GM19397 (cell line): ENCODE measurements at regions not wholly inside any gene's neighbourhood (a gene's known extent, or its start where the extent isn't known, plus 50 kb on each side); places are given as distances from the start of the nearest gene placed in this dataset.
"Not testable (repeated sequence)": the region's sequence is repeated elsewhere in the genome, so short reads cannot be mapped to it uniquely, and the experiment has no call there.

Experiments used
- ATAC-seq: cut with Tn5 transposase; IDR thresholded peaks from one replicate; pipeline ENCODE4 v1.9.1; 2021; ENCODE audit warnings: mild to moderate bottlenecking, moderate library complexity; ENCODE audit not compliant: unreplicated experiment

- ATAC-seq, result no peak
Observed at GRCh38 chr2:125684256-125684655, 971.7 kb upstream of the GYPC start.

- ATAC-seq, result no peak
Observed at GRCh38 chr2:125684932-125685331, 971.0 kb upstream of the GYPC start.

DNA sequence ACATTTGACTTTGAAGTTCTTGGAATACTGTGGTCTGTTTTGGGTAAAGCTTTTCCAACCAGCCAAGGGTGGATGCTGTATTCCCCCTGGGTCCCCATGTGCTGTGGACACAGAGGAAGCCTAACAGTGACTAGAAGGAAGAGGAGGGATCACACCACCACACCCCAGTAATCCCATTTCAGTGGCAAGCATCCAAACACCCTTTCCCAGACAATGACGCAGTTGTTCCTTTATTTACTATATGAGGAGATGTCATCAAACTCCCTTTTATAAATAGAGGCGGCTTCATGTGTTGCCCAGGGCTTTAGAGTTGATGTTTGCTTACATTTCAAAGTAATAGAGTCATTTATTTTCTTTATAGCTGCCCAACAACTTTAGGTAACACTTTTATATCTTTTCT, 959.4 kb upstream of the GYPC start:
- ATAC-seq, result no peak

- no peak for ATAC-seq
Observed at GRCh38 chr2:125698280-125698679, 957.7 kb upstream of the GYPC start.

DNA sequence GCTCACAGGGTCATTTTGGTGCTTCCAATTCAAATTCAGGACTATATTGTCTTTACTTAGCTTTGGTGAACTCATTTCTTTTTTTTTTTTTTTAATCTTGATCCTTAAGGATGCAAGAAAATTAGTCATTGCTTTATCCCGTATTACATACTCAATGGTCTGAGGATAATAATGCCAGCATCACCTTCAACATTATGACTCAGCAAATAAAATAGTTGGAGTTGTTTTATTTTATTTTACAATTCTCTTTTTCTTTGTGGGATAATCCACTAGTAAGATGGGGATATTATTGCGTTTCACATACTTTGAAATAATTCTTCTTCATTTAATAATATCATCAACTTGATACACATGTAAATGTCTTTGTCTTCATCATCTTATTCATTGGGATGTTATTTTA, 954.9 kb upstream of the GYPC start:
- ATAC-seq, result no peak

GRCh38 chr2:125707611-125708010, 948.3 kb upstream of the GYPC start:
- no peak for ATAC-seq

- ATAC-seq, result no peak
Observed at GRCh38 chr2:125710561-125710960, 945.4 kb upstream of the GYPC start.

DNA sequence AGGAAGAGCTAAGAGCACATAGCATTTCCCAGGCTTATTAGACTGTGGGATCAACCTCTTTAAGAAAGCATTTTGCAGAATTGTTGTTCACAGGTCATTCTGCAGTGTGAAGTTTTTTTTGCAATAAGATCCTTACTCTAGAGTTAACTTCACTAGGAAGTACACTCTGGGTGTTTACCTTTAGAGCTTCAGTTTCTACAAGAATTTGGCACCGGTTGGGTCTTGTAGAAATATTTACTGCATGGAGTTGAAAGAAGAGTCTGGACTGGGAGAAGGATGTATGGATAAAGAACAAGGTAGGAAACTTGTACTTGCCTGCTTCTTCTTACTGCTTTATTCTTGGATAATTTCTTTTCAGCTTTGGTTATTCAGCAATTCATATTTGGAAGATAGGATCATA, 944.9 kb upstream of the GYPC start:
- ATAC-seq, result no peak

GRCh38 chr2:125713533-125713932, 942.4 kb upstream of the GYPC start:
- no peak for ATAC-seq

DNA sequence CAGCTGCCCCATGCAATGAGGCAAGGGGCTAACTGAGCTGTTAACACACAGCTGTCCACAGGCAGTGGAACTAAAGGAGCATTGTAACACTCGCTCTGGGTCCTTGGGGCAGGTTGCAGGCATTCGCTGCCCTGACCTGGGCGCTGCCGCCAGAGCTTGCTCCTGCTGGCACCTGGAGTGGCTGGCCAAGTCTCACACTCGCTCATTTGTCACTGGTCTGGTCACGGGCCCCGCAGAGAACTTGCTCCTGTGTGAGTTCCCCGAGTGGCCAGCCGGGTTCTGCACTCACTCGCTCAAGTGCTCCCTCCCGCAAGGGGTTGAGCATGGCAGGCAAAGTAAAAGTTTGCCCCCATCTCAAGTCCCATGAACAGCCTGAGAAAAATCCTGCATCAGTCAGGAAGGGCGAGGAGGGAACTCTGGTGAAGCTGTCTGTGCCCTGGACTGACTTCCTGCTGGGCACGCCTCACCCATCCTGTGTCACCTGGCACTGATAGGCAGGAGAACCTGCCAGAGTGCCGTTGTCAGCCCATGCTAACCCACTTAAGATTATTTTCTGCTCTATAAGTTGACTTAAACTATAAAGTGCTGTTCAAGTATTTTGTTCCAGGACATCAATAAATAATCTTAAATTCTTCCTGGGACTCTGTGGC, 934.8 kb upstream of the GYPC start:
- ATAC-seq, result no peak

DNA sequence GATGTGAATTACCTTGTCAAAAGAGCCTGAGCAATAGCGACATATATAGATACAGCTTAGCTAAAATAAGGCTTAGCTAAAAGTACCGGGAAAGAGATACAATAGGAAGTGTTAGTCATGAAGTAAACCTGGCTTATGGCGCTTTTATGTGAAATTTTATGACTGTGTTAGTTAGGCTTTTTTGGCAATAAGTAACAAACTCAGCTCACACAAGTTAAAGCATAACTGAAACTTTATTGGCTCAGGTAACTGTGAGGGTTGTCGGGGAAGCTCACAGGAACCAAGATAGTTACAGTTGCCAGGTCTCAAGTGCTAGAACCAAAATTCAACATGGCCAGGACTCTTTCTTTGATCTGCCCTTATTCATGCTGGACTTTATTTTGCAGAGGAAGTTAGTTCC, 925.0 kb upstream of the GYPC start:
- no peak for ATAC-seq

DNA sequence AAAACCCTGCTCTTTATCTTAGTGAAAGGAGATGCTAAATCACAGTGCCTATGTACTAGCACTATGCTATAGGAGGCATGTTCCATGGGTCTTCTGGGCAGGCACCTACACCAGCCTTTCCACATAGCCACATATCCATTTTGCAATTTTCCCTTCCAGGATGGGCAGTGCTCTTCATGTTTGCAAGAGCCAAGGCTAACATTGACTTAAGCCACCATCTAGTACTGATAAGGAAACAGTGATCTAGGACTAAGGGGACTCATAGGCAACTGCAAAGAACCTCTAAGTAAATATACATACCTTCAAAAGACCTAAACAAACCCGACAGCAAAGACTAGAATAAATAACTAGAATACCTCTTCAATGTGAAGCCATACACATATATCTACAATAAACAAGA, 919.7 kb upstream of the GYPC start:
- ATAC-seq, result no peak

DNA sequence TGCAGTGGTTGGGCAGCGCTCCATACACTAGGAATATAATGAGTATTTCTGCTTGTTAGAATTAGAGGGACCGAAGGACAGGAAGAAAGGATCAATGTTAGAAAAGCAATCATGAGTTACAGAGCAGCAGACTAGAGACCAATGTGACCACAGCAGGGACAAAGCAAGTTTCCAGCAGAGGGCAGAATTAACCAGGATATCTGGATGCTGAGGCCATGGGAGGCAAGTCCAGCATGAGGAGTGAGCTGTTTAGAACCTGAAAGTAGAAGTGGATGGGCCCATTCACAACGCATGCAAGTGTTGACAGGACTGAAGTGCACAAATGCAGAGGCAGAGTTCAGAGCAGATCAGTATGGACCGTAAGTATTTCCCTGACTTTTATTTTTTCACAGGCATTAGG, 910.4 kb upstream of the GYPC start:
- no peak for ATAC-seq

DNA sequence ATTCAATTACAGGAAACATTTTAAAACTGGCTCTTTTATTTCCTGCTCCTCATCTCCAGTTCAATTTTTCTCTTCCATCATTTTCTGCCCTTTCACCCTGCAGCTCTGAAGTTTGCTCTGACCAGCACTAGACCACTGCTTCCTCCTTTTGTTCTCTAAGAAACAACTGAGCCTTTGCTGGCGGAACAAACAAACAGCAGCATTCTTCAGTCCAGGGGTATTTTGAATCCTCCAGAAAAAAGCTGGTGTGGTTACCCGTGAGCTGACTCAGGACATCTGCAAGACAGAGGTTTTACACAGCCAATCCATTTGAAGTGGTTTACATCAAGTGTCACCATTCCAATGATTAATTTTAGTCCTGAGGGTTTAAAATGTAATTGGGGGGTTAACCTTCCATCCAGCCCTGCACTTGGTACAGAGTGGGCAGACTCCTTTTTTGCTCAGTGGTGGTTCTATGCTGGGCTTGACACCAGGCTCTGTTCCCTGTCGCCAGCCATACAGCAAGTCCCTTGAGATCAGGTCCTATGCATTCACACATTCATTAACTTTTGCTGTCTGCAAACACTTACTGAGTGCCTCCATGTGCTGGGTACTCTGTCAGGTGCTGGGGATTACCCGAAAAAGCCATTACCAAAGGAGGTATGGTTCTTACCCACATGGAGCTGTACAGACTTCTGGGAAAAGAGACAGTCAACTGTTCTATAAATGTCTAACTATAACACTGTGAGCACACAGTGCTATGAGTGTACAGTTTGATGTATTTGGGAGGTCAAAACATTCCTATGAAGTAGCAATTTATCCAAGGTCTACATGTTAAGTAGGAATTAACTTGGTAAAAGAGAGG, 909.4 kb upstream of the GYPC start:
- ATAC-seq, result no peak

GRCh38 chr2:125747165-125747425, 908.9 kb upstream of the GYPC start:
- ATAC-seq, result no peak

DNA sequence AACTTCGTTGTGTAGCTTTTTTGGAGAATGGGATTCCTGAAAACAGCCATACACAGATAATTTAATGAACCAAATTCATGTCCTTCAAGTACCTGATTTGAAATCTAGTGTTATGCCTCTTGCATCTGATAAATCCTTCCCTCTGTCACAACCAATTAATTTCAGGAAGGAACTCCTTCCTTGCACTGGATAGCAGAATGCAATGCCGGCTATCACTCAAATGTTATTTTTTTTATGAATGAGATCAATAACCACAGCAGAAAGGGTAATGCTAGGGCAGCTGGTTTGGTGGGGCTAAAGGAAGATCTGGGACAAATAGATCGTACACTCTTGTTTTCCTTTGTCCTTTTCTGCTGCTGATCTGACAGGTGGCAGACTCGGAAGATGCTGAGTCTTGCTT, 899.5 kb upstream of the GYPC start:
- no peak for ATAC-seq

DNA sequence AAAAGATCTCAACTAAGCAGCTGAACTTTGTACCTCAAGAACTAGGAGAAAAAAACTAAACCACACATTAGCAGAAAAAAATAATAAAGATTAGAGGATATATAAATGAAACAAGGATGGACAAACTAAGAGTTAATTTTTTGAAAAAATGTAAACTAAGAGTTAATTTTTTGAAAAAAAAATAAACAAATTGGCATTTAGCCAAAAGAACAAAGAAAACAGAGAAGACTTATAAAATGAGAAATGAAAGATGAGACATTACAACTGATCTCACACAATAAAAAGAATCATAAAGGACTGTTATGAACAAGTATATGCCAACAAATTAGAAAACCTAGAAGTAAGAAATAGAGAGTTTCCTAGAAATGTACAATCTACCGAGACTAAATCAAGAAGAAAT, 859.2 kb upstream of the GYPC start:
- no peak for ATAC-seq

DNA sequence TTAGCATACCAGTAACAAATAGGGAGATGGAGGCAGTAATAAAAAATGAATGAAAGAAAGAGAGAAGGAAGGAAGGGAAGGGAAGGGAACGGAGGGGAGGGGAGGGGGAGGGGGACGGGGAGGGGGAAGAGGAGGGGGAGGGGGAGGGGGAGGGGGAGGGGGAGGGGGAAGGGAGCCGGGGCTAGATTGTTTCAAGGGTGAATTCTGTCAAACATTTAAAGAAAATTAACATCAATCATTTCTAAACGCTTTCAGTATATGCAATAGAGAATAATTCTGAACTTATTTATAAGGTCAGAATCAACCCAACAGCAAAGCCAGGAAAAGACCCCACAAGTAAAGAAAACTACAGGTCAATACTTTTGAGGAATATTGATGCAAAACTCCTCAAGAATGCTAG, 858.8 kb upstream of the GYPC start:
- no peak for ATAC-seq

DNA sequence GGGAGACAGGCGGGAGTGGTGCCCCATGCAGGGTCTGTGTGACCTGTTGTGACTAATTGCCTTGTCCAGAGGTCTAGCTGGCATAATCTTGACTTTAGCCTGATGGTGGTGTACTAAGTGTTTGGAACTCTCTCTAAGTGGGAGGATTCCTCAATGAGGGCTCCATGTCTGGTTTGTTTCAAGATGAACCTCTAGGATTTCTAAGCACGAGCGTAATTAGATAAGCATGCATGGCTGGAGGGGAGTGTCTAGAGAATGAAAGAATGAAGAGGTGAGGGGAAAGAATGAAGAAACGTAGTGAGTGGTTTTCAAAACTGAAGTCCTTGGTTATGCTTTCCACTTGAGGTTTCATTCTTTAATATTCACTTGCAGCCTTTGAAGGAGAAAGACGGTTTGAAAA, 833.2 kb upstream of the GYPC start:
- no peak for ATAC-seq

DNA sequence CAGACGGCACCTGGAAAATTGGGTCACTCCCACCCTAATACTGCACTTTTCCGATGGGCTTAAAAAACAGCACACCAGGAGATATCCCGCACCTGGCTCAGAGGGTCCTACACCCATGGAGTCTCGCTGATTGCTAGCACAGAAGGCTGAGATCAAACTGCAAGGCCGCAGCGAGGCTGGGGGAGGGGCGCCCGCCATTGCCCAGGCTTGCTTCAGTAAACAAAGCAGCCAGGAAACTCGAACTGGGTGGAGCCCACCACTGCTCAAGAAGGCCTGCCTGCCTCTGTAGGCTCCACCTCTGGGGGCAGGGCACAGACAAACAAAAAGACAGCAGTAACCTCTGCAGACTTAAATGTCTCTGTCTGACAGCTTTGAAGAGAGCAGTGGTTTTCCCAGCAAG, 830.2 kb upstream of the GYPC start:
- not testable (repeated sequence) for ATAC-seq

- no peak for ATAC-seq
Observed at GRCh38 chr2:125837128-125837527, 818.8 kb upstream of the GYPC start.

- ATAC-seq, result no peak
Observed at GRCh38 chr2:125837611-125838010, 818.3 kb upstream of the GYPC start.

DNA sequence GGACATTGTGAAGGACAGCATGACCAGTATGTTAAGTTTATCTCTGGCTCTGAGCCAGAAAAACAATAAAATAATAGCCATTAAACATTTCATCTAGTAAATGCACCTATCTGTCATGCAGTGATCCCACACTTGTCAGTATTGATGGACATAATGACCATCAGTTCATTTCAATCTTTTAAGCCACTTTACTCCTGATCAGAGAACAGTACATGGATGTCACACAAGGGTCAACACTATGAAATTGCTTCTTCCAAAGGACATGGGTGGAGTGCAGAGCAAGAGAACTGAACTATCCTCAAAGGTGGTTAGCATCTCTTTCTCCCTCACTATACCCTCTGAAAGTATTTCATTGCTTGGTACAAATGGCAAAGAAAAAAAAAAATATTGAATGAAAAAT, 816.0 kb upstream of the GYPC start:
- no peak for ATAC-seq
